ENCODE measurements at regions not wholly inside any gene's neighbourhood (a gene's known extent, or its start where the extent isn't known, plus 50 kb on each side); places are given as distances from the start of the nearest gene placed in this dataset.

DNA sequence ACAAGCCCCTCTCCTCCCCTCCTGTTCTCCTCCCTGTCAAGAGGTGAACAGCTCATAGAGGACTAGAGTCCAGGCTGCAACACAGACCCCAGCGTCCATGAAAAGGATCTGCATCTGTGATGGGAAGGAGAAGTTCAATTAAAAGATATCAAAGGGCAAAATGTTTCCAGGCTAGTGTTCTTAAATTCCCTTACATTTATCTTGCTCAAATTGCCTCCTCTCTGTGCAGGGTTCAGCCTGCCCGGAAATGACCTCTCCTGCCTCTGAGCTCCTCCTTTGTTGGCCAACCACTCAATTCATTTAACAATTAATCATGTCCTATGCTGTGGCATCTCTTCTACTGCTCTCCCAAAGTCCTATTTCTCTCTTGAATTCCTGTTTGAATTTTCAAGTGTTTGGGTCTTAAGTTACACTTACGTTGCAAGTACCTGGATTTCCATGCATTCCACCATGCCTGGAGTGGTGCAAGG lies 105.3 kb downstream of the TSN start:
- no peak for DNase-seq

- no peak for DNase-seq
Observed at GRCh38 chr2:121862286-121862685, 106.8 kb downstream of the TSN start.

- DNase-seq: no peak
Observed at GRCh38 chr2:121865914-121866313, 110.5 kb downstream of the TSN start.

DNA sequence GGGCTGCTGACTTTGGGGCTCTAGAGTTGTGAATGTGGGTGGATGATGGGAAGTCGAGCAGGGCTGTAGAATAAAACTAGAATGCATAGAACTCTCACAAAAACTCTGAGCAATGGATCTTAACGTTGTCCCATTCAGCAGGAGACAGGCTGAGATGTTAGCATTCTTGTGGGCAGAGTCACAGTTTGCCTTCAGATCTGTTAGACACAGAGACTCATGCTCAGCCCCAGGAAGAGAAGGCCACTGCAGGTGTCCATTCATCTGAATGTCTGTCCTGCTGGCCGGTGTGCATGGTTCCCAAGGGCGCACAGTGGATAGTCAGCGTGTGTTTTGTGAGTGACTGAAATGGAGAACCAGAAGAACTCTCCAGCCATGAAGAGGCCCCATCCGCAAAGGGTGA lies 111.3 kb downstream of the TSN start:
- no peak for DNase-seq

DNA sequence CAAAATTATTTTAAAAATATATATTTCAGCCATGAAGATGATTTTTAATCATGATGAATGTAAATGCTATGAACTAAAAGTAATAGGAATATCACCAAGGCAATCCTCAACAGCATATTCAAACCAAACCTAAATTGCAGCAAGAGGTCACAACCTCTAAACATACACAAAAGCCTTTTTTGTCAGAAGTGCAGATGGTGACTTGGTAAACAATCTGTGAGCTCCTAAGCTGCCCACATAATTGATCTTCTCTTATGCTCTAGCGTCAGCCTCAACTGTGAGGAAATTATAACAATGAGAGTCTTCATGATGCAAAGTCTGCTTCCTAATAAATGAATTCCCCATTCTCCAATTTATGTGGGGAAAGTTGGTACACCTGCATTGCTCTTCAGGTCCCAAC lies 113.2 kb downstream of the TSN start:
- DNase-seq: no peak

GRCh38 chr2:121869363-121869762 lies 113.9 kb downstream of the TSN start:
- no peak for DNase-seq

- DNase-seq: no peak
Observed at GRCh38 chr2:121869873-121870272, 114.4 kb downstream of the TSN start.

DNA sequence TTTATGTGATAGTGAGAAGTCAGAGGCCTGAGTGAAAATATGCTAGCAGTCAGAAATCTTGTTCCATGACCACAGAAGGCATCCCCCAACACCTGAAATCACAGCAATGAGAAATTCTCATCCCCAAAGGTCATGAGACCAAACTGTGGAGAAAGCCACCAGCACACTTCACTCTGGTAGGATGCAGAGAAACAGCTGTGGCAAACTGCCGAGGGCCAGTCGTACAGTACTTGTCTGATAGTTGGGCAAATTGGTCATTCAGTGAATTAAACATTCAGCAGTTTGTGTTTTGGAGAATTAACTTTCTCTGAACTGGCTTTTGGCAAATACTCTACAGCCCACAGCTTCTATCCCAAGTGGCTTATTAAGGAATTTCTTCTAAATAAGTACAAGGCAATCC lies 117.2 kb downstream of the TSN start:
- DNase-seq: no peak

- DNase-seq: no peak
Observed at GRCh38 chr2:121873864-121874263, 118.4 kb downstream of the TSN start.

DNA sequence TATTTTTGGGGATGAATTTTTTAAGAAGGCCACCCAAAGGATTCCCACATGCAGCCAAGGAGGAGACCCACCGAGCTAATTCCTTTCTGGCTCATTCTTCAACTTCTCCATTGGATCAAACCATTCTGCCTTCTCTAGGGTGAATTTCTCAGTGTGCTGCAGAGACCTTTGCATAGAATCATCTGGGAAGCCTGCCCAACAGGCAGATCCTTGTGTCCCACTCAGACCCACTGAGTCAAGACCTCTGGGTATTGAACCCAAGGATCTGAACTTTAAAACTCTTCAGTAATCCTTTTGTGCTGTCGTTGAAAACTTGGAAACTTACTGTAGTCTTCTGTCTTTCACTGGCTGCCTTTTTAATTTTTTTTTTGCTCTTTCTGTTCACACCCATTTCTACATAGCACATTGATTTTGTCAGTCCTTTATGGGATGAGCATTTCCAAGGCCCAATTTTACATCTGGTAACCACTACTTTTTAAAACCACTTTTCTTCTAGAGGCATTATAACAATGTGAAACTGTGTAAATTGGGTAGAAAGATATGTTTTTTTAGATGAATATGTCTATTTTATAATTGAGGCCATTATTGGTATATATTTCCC lies 120.2 kb downstream of the TSN start:
- no peak for DNase-seq

- DNase-seq: no peak
Observed at GRCh38 chr2:121877366-121877765, 121.9 kb downstream of the TSN start.

DNA sequence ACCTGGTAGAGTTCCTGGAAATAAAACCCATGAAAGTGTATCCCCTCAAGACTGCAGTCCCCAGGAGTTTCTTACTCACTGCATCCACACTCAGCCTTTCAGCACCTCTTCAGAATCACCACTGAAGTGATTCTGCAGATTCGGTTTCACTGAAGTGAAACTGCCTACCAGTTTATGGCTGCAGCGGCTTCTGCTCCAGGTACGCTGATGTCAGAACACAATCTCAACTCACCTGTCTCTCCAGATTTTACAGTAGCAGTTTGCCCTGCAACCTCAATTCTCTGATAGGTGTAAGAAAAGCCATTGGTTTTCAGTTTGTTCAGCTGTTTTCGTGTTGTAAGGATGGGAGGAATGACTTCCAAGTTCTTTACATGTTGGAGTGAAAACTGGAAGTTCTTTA lies 124.8 kb downstream of the TSN start:
- no peak for DNase-seq

DNA sequence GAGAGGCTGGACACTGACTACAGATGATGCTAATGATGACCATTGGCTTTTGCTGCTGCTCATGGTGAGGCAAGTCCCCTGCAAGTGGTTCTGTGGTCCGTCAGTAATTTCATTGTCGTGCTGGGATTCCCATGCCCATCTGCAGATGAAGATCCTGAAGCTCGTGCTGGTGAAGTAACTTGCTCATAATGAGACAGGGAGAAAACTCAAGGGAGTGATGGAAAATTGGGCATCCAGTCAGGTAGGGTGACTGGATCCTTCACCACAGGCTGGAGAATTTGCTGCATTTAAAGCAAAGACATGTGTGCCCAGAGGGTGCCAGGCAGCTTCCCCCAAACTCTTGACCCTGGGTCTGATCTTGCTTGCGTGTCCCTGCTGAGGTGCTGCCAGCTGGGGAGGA lies 125.6 kb downstream of the TSN start:
- no peak for DNase-seq

- no peak for DNase-seq
Observed at GRCh38 chr2:121881950-121882349, 126.5 kb downstream of the TSN start.

- DNase-seq: no peak
Observed at GRCh38 chr2:121884078-121884477, 128.6 kb downstream of the TSN start.

DNA sequence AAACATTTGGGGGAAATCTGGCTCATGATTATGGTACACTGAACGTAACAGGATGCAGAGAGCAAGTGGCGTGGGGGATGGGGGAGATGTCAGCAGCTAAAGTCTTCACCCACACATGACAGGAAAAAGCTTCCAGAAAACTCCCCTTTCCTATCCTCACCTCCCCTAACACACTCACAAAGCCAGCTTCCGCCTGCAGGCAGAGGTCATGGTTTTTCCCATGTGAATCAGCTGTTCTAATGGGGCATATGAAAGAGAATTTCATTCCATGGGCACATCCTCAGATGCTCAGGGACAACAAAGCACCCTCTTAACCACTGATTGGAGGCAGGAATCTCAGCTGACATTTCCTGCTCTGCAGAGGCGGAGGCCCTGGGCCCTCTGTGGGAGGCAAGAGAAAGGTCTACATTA lies 129.1 kb downstream of the TSN start:
- no peak for DNase-seq

- DNase-seq: no peak
Observed at GRCh38 chr2:121886059-121886458, 130.6 kb downstream of the TSN start.

DNA sequence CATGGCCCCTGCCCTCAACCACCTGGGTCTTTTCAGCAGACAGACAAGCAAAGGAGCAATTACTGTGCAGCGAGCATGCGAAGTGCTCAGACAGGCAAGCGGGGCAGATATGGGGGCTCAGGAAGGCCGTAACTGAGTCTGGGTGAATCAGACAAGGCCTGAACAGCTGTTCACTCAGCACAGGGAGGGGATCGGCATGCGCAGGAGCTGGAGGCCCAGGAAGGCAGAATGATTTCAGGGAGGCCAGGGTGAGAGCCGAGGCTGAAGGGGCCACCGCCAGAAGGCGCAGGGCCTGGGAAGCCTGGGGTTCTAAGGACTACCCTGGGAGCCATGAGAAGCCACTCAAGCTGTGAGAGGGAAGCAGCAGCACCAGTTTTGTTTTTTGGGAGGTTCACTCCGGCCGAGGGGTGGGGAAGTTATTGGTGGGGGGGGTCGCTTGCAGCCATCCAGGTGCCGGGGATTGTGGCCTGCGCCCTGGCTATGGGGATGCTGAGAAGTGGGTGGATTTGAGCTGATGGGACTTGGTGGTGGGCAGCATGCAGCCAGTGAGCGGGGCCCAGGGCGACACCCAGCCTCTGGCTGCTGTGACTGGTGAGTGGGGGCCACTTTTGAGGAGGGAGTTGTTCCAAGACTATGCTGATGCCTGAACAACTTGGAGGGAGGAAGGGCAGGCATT lies 132.2 kb downstream of the TSN start:
- DNase-seq: no peak

DNA sequence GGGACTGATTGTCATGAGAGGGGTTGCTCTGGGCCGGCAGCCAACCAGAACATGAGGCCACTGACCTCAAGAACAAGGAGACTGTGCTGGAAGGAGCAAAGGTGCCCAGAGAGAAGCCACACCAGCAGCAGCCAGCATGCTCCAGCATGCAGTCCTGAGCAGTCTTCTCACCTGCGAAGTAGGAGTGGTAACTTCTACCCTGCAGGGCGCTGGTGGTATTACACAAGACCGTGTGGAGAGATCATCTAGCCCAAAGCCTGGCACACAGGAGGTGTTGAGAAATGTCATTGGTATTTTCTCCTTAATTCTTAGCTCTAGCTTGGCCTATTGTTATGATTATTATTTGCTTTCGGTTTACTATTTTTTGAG lies 132.7 kb downstream of the TSN start:
- DNase-seq: no peak

- no peak for DNase-seq
Observed at GRCh38 chr2:121890041-121890440, 134.6 kb downstream of the TSN start.

DNA sequence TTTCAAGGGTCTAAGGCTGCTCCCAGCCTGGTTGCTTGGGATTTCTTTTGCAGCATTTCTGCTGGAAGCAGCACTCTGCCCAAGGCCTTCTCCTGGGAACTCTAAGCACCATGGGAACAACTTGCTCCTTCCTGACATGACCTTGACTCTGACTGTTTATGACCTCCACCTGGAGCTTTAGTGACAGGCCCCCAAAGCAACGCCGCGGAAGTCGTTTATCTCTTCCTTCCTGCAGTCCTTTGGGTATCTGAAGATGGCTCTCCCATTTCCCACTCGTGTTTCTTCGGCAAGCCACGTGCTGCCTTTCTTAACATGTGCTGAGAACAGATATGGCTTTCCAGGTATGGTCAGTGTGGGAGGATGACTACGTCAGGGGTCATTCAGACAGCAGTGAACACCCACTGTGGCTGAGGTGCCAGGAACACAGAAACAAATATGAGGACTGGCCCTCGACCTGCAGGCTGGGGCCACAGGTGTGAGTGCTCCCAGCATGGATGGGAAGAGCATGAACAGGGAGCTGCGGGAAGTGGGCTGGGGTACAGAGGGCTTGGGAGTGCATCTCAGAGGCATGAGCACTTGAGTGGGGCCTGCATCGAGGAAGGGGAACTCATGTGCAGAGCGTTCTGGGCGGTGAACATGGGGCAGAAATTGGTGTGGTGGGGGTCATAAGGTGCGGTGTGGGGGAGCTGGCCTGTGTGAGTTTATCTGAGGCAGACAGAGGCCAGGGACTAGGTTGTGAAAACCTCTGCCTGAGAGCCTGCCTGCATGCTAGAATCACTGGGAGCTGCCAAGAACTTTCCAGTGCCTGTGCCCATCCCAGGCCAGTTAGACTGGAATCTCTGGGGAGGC lies 140.5 kb downstream of the TSN start:
- DNase-seq: no peak

- no peak for DNase-seq
Observed at GRCh38 chr2:121897335-121897970, 142.0 kb downstream of the TSN start.

DNA sequence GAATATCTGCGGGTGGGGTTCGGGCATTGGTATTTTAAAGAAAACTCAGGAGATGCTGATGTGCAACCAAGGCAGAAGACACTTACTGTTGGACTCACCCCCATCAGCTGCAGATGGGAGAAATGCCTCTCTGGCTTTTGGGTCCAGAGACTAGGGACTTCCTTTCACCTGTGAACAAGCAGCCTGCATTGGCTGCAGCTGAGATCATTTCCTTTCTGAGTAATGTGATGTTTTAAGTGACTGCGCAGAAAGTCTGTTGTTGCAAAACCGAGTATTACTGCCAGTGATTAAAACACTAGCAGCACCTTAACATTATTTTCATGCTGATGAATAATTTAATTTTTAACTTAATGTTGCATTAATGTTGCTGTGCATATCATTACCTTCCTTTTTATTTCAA lies 143.0 kb downstream of the TSN start:
- no peak for DNase-seq

DNA sequence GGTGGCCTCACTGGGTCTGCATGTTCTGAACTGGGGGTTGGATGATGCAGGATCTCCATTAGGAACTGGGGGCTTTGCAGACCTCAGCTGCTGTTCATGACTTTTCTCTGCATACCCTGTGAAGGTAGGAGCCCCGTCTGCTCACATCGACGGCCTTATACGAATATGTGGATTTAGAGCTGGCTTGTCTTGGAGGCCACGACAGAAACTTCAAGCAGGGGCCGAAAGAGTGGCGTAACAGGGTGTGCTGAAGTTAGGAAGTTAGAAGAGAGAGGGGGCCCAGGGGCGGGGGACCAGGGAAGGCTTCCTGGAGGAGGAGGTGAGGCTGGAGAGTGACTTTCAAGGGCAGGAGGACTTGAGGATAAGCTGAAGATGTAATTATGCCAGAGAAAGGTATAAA lies 144.9 kb downstream of the TSN start:
- no peak for DNase-seq
